ENCODE measurements at regions not wholly inside any gene's neighbourhood (a gene's known extent, or its start where the extent isn't known, plus 50 kb on each side); places are given as distances from the start of the nearest gene placed in this dataset.

DNA sequence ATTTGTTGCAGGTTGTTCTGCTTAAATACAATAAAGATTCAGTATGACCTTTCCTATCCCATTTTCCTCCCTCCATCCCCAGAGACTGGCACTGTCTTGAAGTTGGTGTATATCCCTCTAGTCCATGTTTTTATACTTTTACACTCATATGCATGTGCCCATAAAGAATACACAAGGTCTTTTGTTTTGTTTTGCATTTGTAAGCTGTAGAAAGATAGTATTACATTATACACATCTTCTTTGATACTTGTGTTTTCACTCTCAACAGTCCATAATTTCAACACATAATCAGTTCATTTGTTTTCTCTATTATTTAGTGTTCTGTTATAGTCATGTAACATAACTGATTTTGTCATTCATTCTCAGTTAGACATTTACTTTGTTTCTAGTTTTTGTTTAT, 88.7 kb upstream of the AADACL2 start:
- Histone ChIP-seq H3K27ac (ENCODE audit: extremely low read depth, low read depth, low read length) (no peak overlapping the region), H3K4me3 (ENCODE audit: low read depth, low read length) (no peak overlapping the region), H3K4me1 (ENCODE audit: control insufficient read depth, insufficient read depth, low read length) (no peaks in the 10 kb centered on the region), H3K36me3 (ENCODE audit: control insufficient read depth in 2 of 2, insufficient read depth in 1 of 2, low read length in 2 of 2) (no peaks in the 10 kb centered on the region), H3K9me3 (ENCODE audit: control insufficient read depth, insufficient read depth, low read depth, low read length) (no peaks in the 10 kb centered on the region)
- ChIA-PET CTCF (no interaction called here), POLR2A (no interaction called here)
- TF ChIP-seq, protein P1, sequence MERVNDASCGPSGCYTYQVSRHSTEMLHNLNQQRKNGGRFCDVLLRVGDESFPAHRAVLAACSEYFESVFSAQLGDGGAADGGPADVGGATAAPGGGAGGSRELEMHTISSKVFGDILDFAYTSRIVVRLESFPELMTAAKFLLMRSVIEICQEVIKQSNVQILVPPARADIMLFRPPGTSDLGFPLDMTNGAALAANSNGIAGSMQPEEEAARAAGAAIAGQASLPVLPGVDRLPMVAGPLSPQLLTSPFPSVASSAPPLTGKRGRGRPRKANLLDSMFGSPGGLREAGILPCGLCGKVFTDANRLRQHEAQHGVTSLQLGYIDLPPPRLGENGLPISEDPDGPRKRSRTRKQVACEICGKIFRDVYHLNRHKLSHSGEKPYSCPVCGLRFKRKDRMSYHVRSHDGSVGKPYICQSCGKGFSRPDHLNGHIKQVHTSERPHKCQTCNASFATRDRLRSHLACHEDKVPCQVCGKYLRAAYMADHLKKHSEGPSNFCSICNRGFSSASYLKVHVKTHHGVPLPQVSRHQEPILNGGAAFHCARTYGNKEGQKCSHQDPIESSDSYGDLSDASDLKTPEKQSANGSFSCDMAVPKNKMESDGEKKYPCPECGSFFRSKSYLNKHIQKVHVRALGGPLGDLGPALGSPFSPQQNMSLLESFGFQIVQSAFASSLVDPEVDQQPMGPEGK (tag by site-specific recombination; IDR thresholded peaks at IDR 0.05): no peak
- TF ChIP-seq ZNF169 (tag by site-specific recombination; IDR thresholded peaks at IDR 0.05): no peak
- TF ChIP-seq, protein P2, sequence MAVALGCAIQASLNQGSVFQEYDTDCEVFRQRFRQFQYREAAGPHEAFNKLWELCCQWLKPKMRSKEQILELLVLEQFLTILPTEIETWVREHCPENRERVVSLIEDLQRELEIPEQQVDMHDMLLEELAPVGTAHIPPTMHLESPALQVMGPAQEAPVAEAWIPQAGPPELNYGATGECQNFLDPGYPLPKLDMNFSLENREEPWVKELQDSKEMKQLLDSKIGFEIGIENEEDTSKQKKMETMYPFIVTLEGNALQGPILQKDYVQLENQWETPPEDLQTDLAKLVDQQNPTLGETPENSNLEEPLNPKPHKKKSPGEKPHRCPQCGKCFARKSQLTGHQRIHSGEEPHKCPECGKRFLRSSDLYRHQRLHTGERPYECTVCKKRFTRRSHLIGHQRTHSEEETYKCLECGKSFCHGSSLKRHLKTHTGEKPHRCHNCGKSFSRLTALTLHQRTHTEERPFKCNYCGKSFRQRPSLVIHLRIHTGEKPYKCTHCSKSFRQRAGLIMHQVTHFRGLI (tag by site-specific recombination; IDR thresholded peaks at IDR 0.05): no peak
- TF ChIP-seq, protein P3, sequence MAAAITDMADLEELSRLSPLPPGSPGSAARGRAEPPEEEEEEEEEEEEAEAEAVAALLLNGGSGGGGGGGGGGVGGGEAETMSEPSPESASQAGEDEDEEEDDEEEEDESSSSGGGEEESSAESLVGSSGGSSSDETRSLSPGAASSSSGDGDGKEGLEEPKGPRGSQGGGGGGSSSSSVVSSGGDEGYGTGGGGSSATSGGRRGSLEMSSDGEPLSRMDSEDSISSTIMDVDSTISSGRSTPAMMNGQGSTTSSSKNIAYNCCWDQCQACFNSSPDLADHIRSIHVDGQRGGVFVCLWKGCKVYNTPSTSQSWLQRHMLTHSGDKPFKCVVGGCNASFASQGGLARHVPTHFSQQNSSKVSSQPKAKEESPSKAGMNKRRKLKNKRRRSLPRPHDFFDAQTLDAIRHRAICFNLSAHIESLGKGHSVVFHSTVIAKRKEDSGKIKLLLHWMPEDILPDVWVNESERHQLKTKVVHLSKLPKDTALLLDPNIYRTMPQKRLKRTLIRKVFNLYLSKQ (tag by site-specific recombination; IDR thresholded peaks at IDR 0.05; ENCODE audit: borderline replicate concordance): no peak
- TF ChIP-seq OSR2 (tag by site-specific recombination; IDR thresholded peaks at IDR 0.05): no peak
- no peak for TF ChIP-seq ZBTB10 (tag by site-specific recombination; IDR thresholded peaks at IDR 0.05)
- TF ChIP-seq PBX3 (CRISPR knock-in tag; IDR thresholded peaks at IDR 0.05): no peak
- no peak for TF ChIP-seq KLF16 (tag by site-specific recombination; IDR thresholded peaks at IDR 0.05)
- TF ChIP-seq, protein P4, sequence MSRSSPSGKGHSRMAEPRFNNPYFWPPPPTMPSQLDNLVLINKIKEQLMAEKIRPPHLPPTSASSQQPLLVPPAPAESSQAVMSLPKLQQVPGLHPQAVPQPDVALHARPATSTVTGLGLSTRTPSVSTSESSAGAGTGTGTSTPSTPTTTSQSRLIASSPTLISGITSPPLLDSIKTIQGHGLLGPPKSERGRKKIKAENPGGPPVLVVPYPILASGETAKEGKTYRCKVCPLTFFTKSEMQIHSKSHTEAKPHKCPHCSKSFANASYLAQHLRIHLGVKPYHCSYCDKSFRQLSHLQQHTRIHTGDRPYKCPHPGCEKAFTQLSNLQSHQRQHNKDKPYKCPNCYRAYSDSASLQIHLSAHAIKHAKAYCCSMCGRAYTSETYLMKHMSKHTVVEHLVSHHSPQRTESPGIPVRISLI (tag by site-specific recombination; IDR thresholded peaks at IDR 0.05): no peak
- TF ChIP-seq ZNF707 (tag by site-specific recombination; IDR thresholded peaks at IDR 0.05): no peak
- TF ChIP-seq, protein P5, sequence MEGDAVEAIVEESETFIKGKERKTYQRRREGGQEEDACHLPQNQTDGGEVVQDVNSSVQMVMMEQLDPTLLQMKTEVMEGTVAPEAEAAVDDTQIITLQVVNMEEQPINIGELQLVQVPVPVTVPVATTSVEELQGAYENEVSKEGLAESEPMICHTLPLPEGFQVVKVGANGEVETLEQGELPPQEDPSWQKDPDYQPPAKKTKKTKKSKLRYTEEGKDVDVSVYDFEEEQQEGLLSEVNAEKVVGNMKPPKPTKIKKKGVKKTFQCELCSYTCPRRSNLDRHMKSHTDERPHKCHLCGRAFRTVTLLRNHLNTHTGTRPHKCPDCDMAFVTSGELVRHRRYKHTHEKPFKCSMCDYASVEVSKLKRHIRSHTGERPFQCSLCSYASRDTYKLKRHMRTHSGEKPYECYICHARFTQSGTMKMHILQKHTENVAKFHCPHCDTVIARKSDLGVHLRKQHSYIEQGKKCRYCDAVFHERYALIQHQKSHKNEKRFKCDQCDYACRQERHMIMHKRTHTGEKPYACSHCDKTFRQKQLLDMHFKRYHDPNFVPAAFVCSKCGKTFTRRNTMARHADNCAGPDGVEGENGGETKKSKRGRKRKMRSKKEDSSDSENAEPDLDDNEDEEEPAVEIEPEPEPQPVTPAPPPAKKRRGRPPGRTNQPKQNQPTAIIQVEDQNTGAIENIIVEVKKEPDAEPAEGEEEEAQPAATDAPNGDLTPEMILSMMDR (tag by site-specific recombination; IDR thresholded peaks at IDR 0.05): no peak
- no peak for TF ChIP-seq ZNF514 (tag by site-specific recombination; IDR thresholded peaks at IDR 0.05)
- TF ChIP-seq ATF2 (tag by site-specific recombination; IDR thresholded peaks at IDR 0.05; ENCODE audit: low read depth): no peak
- TF ChIP-seq ZNF398 (tag by site-specific recombination; IDR thresholded peaks at IDR 0.05): no peak
- no peak for TF ChIP-seq ZBTB48 (tag by site-specific recombination; IDR thresholded peaks at IDR 0.05)
- no peak for TF ChIP-seq ZNF626 (tag by site-specific recombination; IDR thresholded peaks at IDR 0.05)
- TF ChIP-seq ZNF837 (tag by site-specific recombination; IDR thresholded peaks at IDR 0.05): no peak
- no peak for TF ChIP-seq ZNF366 (tag by site-specific recombination; conservative IDR thresholded peaks at IDR 0.05)
- TF ChIP-seq, protein P6, sequence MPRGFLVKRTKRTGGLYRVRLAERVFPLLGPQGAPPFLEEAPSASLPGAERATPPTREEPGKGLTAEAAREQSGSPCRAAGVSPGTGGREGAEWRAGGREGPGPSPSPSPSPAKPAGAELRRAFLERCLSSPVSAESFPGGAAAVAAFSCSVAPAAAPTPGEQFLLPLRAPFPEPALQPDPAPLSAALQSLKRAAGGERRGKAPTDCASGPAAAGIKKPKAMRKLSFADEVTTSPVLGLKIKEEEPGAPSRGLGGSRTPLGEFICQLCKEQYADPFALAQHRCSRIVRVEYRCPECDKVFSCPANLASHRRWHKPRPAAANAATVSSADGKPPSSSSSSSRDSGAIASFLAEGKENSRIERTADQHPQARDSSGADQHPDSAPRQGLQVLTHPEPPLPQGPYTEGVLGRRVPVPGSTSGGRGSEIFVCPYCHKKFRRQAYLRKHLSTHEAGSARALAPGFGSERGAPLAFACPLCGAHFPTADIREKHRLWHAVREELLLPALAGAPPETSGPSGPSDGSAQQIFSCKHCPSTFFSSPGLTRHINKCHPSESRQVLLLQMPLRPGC (tag by site-specific recombination; IDR thresholded peaks at IDR 0.05): no peak
- no peak for TF ChIP-seq ZNF239 (tag by site-specific recombination; IDR thresholded peaks at IDR 0.05)
